HCT116 (cell line): ENCODE measurements at regions not wholly inside any gene's neighbourhood (a gene's known extent, or its start where the extent isn't known, plus 50 kb on each side); places are given as distances from the start of the nearest gene placed in this dataset.

Experiments used
- CTCF ChIP-seq, 3 experiments: fragments of 200-600 bp in 1 of 3; sonication (generic) in 1 of 3; IDR thresholded peaks in 2 of 3; conservative IDR thresholded peaks in 1 of 3; 2 replicates each; pipeline ENCODE4 v1.5.1; 2012 to 2017; ENCODE audit warnings: low read depth in 2 of 3, low read length in 2 of 3, antibody characterized with exemption in 1 of 3, borderline replicate concordance in 1 of 3, control low read depth in 1 of 3, mild to moderate bottlenecking in 1 of 3, mixed read lengths in 1 of 3, mixed run types in 1 of 3, moderate library complexity in 1 of 3; ENCODE audit not compliant: insufficient read depth in 1 of 3
- EZH2phosphoT487 ChIP-seq: fragments of 200-600 bp; IDR thresholded peaks from 2 replicates; pipeline ENCODE4 v1.6.1; 2018; ENCODE audit warnings: antibody characterized with exemption, borderline replicate concordance

GRCh38 chr2:181821049-181821448, 70.5 kb upstream of the ITPRID2 start:
- no peak for TF ChIP-seq CTCF (IDR thresholded peaks at IDR 0.05 in 2 of 3, conservative IDR thresholded peaks at IDR 0.05 in 1 of 3; ENCODE audit: borderline replicate concordance in 1 of 3, insufficient read depth in 1 of 3, low read depth in 2 of 3, low read length in 2 of 3)
- no peak for TF ChIP-seq EZH2phosphoT487
